Hindlimb muscle (tissue), 1 donor: ENCODE measurements at regions not wholly inside any gene's neighbourhood (a gene's known extent, or its start where the extent isn't known, plus 50 kb on each side); places are given as distances from the start of the nearest gene placed in this dataset.

Source experiments
- DNase-seq: peaks from one replicate; pipeline ENCODE4 v3.0.0-alpha.2; 2013

DNA sequence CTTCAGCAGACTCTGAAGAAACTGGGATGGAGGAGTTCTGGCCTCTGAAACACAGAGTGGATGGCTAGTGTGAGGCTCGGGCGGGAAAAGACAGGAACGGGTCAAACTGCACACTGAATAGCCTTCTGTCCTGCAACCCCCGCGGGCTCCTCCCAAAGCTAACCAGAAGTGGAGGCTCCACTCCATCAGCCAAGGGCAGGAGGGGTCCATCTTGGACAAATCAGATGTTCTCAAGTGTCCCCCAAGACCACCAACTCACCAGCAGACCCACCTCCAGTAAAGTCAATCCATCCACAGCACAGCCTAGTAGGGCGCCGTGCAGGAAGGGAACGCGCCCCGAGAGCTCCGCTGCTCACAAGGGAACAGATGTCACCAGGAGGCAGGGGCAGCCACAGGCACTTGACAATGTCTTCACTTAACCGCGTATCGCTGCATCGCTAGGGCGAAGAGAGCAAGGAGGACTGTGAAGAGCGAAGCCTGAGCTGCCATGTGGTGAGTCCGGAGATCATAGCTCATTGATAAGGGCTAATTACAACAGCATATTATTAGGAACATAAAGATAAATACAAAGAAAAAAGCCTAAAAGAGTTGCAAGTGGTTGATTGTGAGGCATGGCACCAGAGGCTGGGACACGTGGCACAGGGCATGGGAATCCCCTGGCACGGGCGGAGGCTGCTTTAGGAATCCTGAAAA, 494.6 kb upstream of the MYT1L start:
- no peak for DNase-seq

DNA sequence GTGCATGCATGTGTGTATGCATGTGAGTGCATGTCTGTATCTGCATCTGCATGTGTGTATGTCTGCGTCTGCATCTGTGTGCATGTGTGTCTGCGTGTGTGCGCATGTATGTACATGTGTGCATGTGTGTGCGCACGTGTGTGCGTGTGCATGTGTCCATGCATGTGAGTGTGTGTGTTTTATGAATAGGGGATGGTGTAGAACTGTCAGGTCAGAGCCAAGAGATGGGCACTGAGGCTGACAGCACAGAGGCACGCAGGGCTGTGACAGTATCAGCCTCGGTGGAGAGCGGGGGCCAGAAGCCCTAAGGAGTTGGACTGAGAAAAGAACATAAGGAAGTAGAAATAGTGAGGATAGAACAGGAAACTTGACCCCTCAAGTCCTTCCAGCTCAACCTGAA, 494.0 kb upstream of the MYT1L start:
- no peak for DNase-seq

DNA sequence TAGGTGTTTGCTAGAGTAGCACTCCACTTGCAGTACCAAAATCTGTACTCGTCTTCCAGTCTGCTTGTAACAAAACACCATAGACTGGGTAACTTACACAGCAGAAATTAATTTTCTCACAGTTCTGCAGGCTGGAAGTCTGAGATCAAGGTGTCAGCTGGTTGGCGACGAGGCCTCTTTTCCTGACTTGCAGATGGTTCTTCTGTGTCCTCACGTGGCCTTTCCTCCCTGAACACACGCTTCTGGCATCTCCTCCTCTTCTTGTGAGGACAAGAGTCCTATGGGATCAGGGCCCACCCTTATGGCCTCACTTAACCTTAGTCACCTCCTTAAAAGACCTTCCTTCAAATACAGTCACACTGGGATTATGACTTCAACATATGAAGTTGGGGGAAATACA, 493.5 kb upstream of the MYT1L start:
- no peak for DNase-seq

DNA sequence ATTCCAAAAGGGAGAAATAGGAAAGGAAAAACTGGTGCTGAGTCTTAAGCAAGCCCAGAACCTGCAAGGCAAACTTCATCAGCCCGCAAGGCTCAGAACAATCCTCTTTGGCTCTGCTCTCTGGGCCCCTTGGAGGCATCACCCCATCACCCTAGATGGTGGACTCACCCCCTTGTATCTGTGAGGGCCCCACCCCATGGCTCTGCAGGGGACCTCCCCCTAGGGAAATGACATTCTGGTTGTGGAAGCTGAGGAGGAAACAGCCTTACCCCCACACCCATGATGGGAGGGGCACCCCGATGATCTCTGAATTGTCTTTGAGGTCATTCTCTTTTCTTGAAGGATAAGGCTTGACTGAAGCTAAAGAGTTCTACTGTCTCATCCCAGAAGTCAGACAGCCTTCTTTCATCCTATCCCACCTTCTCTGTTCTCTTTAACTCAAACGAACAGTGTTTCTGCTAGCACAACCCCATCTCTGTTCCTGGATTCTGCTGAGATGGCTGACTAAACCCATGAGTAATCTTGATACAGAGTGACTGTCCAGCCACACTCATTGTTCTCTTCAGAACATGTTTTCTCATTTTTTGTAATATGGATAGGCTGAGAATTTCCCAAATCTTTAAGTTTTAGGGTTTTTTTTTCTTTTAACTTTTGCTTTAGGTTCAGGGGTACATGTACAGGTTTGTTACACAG, 492.1 kb upstream of the MYT1L start:
- DNase-seq, result no peak

DNA sequence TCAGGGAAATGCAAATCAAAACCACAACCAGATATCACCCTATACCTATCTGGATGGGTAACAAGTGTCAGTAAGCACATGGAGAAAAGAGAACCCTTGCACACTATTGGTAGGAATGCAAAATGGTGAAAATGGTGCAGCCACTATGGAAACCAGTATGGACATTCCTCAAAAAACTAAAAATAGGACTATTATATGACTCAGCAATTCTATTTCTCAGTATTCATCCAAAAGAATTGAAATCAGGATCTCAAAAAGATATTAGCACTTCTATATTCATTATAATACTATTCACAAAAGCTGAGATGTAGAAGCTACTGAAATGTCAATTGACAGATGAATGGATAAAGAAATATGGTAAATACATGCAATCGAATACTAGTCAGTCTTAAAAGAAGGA, 491.1 kb upstream of the MYT1L start:
- no peak for DNase-seq

DNA sequence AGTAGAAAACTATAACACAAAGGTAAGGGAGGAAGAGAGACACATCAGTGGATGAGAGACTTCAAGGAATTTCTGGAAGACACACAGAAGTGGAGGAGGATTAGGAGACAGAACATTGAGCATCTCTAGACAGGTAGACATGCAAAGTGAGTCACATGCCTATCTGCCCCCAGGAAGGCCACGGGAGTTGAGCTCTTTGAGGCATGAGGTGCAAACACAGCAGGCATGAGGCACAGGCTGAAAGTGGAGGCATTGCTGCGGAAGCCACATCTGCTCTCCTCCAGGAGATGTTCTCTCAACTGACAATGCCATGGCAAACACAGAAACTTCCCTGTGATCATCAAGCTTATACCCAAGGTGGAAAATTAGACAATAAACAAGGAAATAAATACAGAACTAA, 481.6 kb upstream of the MYT1L start:
- no peak for DNase-seq

DNA sequence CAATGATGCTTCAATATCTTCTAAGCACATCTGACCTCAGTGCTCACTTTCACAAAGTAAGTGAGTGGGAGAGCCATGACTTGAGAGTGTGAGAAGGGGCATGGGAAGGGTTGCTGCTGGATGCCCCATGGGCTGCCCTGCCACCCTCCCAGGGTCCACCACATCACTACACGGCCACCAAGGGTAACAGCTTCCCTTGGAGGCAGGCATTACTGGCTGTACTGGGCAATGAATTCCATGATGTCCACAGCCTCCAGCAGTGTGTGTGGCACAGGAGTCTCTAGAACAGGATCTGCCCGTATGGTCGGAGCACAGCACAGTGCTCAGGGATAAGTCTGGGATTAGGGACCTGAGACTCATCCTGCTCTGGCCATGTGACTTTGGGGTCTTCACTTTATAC, 481.0 kb upstream of the MYT1L start:
- DNase-seq, result no peak

DNA sequence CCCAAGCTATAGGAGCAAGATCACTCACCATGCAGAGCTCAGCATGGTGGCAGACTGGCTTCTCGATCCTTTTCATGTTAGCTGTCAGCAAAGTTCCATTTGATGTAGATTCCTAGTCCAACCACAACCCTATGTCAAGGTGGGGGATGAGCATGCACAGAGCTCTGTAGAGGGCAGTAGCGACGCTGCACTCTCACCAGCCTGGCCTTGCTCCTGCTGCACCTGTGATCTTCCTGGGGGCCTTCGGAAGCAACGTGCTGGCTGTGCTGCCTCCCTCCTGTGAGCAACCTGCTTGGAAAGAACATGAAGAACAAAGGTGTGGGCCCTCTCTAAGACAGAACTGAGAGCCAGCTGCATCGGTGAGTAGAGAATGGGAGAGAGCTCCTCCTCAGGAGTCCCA, 479.4 kb upstream of the MYT1L start:
- DNase-seq, result no peak

DNA sequence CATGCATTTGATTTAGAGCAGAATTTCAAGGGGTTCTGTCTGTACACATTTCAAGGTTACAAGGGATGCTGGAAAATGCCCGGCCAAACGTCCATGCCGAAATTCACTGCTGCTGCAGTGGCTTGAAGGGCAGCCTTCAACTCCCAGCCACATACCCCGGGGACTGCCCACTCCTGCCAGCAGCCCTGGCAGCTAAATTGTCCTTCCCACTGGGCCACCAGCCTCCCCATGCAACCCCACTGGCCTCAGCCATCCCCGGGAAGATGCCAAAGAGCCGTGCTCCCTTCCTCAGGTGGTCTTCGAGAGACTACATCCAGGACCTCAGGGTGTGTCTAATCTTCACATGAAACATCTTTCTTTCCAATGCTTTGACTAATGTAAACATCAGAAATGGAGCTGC, 478.7 kb upstream of the MYT1L start:
- no peak for DNase-seq

DNA sequence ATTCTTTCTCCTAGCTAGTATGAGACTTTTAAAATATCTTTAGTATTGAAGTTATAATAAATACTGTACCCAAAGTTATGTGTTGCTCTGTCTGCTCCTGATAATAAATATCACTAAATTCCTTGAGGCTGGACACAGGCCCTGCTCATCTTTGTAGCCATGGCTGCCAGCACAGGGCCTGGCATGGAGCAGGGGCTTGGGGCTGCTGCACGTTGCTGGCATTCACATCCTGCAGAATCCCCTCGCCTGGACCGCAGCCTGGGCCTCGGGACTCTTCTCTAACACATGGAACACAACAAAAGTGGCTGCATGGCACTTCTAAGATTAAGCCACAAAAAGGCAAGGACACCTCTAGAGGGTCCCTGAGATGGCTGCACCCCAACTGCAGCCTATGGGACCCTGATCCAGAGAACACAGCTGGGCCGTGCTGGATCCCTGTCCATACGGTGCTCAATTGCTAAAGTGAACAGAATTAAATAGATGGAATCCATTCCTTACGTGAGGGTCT, 477.5 kb upstream of the MYT1L start:
- no peak for DNase-seq

DNA sequence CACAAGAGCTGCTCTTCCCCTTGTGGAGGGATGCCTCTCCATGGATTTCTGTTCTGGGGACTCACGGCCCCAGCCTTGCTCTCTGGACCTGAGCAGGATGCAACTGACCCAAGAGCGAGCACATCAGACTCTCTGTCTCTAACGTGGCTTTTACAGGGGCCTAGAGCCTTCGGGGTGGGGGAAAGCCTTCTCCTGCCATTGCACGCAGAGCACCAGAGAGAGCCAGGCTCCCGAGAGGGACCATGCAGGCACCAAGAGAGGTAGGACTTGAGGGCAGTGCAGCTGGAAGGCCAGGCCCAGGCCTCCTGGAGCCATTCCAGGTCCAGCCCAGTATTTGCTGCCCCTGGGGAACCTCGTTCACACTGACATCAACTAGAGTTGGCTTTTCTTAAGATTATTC, 475.6 kb upstream of the MYT1L start:
- DNase-seq, result no peak

DNA sequence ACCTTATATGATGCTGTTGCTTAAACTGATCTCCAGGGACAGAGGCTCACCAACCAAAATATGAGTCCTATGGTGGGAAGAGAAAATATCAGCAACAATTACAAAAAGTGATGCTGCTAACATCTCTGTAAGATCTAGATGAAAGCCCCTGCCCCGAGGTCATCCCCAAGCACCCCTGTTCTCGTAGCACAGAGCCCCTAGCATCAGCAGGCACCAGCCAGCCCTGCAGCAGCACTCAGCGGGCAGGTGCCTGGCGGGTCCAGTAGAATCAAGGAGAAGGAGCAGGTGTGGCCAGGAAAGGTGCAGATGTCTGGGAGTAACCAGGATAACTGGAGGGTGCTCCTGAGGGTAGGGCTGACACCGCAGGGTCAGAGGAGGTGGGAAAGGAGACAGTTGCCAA, 474.2 kb upstream of the MYT1L start:
- no peak for DNase-seq

DNA sequence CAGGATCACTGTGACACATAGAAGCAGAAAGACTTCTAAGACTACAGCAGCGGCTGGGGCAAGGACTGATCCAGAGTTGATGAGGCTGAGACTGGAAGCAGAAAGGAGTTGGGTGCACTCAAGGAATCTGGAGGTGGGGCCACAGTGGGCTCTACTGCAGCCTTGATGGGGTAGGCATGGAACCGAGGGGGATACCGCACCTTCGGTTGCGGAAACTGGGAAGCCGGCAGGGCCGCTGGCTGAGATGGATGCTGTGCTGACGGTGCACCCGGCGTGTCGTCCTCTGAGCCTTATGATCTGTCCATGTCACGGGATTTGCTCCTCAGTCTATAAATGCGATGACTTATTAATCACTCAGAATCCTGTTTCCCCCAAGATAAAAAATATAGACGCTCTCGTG, 473.5 kb upstream of the MYT1L start:
- no peak for DNase-seq

DNA sequence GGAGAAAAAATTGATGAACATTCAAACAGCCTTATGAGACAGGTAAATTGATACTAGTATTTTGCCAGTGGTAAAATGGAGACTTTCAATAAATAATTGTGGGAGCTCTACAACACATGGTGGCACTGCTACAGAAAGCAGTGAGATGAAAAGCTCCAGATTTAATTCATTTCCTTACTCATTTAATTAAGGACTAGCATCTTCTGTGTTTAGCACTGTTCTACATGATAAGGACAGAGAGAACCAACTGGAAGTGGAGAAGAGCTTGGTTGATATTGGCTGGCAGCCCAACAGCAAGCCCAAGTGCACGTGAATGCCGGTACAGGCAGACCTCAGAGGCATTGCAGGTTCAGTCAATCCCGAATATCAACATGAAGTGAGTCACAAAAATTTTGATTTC, 470.4 kb upstream of the MYT1L start:
- DNase-seq, result no peak

DNA sequence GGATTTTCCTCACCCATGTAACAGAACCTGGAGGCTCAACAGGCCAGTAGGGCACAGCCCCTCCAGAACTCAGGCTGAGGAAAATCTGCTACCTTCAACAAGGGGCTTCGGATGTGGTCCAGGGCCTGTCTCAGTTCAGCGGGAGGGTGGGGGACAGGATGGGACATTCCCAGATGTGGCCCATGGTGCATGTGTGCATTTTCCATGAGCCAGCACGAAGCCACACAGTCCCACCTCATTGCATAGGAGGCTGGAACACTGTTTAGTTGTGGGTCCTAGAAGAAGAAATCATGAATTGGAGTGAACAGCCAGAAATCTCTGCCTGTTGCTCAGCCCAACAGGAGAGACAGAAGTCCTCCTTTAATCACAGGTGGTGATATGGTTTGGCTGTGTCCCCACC, 469.6 kb upstream of the MYT1L start:
- no peak for DNase-seq

DNA sequence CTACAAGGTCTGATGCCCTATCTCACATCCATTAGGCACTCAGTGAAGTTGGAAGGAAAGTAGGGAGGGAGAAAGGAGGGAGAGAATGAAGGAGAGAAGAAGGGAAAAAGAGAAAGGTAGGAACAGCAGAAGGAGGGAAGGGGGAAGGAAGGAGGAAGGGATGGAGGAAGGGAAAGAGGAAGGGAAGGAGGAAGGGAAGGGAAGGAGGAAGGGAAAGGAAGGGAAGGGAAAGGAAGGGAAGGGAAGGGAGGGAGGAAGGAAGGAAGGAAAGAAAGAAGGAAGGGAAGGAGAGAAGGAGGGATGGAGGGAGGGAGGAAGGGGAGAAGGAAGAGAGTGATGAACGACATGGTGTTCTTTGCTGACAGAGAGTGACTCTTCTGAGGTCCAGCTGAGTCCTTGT, 468.9 kb upstream of the MYT1L start:
- DNase-seq, result no peak

DNA sequence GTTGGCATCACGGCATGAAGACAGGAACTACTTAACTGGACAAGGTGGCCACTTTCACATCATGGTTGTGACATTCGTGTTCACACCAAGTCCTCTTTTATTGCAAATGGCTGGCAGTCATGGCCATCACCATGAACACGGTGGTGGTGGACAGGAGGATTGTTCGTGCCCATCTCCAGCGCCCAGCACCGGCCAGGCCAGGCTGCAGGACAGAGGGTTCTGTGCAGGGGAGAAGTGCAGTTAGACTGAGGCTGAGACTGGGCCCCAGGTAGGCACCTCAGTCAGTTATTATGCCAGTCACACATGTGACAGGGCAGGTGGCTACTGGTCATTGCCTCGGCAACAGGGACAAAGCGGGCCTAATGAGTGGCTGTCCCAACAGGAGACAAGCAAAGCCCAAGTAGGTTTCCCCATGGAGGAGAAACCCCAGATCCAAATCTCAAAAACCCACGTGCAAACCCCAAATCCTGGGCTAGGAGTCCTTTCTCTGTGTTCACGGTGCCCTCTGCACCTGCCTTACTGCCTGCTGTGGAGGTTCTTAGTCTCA, 468.1 kb upstream of the MYT1L start:
- DNase-seq, result no peak

DNA sequence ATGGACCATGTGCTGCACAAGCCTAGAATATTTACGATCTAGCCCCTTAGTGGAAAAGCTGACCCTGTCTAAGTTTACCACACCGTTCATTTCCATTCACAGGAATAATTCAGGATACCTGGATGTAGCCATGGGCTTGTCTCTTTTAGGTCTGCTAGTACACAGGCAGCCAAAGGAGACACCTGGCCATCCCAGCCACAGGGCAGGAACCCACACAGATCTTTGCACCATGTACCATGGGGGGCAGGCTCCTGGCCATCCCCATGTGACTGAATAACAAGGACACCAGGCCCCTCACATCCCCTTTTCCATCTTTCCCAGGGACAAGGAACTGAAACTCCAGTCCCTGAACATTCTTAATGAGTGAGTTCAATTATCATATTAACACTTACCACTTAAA, 467.3 kb upstream of the MYT1L start:
- DNase-seq, result no peak

DNA sequence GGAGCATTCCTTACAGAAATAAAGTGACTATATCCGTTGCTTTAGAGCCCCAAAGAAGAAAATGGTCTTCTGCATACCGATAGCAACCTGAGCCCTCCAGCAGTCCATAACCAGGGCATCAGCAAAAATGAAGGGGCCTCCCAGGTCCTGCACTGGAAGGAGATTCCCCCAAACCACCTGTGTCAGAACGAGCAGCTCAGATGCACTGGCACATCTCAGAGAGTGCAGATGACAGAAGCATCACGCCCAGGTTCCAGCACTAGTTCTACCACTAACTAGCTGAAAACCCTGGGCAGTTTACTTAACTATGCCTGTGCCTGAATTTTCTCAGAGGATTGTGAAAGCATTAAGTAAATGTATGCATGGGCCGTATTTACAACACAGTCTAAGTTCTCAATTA, 466.7 kb upstream of the MYT1L start:
- no peak for DNase-seq

DNA sequence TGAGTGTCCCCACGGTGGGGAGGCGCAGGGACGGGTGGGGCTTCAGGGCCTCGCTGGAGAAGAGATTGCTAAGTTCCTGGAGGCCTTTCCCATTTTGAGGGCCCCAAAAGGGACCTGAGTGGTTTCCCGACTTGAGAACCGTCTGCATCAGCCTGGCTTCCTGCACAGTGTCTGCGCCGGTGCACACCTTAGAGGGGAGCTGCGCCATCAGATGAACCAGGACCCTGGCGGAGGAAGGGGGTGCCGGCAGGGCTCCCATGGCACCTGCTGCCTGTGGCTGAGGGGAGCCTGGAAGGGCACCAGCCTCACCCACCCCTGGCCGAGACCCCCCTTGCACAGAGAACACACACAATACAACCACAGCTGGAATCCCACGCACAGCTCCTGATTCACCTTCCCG, 465.1 kb upstream of the MYT1L start:
- DNase-seq, result no peak

DNA sequence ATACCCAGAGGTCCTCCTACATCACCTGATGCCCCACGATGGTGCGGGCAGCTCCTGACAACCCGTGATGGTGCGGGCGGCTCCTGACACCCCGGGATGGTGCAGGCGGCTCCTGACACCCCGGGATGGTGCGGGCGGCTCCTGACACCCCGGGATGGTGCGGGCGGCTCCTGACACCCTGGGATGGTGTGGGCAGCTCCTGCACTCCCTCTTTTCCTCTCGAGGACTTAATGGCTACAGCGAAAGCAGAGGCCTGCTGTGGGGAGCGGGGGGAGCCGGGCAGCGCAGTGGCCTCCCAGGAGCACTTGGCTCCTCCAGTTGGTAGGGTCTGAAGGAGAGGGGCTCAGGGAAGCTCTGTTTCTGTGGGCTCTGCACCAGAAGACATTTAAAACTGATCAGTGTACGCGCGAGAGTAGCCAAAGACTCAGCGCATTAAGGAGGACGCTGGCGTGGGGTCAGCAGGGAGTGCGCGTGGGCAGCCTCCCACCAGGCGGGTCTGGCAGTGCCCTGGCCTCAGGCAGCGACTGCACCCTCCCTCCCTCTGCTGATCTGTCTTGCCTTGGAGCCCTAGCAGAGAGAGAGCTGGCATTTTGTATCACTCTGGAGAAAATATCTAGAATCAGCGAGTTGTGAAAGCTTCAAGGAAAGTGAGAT, 464.5 kb upstream of the MYT1L start:
- no peak for DNase-seq

DNA sequence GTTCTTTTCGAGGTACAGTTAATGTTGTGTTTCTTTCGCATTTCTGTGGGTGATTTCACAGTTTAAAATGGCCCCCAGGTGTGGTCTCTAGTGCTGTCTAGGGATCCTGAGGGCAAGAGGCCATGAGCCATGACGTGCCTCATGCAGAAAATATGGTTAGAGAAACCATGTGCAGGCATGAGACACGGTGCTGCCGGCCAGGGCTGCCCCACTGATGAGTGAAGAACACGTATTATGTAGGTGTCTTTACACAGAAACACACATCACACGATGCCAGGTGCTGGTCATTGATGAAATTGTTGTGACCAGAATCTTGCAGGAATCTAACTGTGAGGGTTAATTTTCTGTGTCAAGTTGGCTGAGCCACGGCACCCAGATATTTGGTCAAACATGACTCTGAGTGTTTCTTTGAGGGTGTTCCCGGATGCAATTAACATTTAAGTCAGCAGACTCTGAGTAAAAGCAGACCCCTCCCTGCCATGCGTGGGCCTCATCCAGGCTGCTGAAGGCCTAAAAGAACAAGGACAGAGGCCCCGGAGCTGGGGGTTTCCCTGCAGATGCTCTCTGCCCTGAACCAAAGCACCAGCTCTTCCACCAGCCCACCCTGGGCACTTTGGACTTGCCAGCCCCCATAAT, 463.0 kb upstream of the MYT1L start:
- no peak for DNase-seq

DNA sequence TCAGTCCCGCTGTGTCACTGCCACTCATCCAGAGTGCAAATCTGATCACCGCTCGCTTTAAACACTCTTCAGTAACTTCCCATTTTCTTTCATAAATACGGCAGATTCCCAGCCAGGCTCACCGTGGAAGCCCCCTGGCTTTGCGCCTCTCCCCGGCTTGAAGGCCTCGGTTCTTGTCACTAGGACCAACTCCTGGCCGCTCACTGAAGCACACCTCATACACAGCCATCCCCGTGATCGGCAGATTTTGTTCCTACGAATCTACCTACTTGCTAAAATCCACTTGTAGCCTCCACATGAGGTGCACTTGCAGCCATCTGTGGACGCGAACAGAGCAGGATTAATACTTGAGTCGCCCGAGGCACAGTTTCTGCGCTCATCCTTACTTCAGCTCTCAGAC, 462.4 kb upstream of the MYT1L start:
- DNase-seq, result no peak
